NCI-H2227 treated with DMSO at 0.1 percent for 48 hours (cell line): ENCODE measurements at regions not wholly inside any gene's neighbourhood (a gene's known extent, or its start where the extent isn't known, plus 50 kb on each side); places are given as distances from the start of the nearest gene placed in this dataset.
"Not testable (repeated sequence)": the region's sequence is repeated elsewhere in the genome, so short reads cannot be mapped to it uniquely, and the experiment has no call there.

ENCODE experiments used
- DNase-seq: peaks from one replicate; lab custom pipeline; 2025; lab: John Stamatoyannopoulos, UW

DNA sequence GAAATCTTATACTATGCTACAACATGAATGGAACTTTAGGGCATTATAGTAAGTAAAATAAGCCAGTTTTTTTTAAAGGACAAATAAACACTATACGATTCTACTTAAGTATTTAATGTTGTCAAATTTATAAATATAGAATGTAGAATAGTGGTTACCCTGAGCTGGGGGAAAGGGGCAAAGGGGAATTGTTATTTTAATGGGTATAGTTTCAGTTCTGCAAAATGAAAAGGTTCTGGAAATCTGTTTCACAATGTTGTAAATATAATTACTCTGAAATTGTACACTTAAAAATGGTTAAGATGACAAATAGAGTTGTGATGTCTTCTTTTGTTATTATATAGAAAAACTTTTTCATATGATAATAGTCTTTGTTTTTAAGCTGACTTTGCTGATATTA is 366.3 kb downstream of the MRPL39 start:
- no peak for DNase-seq

- DNase-seq, result no peak
Measured at GRCh38 chr21:25234857-25235801, 372.2 kb downstream of the MRPL39 start.

GRCh38 chr21:25220954-25221353 is 386.3 kb downstream of the MRPL39 start:
- no peak for DNase-seq

DNA sequence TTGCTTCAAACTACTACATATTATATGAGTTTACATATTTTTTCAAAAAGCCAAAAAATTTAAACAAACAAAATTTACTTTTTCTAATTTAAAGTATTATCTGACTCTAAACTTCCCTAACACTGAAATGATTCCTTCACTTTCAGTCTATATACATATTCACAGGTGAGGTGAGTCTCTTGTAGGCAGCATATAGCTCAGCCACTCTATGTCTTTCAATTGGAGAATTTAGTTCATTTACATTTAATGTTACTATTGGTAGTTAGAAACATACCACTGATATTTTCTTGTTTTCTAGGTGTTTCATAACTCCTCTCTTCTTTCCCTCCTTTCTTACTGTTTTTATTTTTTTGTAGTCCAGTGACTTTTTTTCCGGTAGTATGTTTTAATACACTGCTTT is 387.1 kb downstream of the MRPL39 start:
- DNase-seq, result no peak

GRCh38 chr21:25215698-25216384 is 391.4 kb downstream of the MRPL39 start:
- DNase-seq, result no peak

DNA sequence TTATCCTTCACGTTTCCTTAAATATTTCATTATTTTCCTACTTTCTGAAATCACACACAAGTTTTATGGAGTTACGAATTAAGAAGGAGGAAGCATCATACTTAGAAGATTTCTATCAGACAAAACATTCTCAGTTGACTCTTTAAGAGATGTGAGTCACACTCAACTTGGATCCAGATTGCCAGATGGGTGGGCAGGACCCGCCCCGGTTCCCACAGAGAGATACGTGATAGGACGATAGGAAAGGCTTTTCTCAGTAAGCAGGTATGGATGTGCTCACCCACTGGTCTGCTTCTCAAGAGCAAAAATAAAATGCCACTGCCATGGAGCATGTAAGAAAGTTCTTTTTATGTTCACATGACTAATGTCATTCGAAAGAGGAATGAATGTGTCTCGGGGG is 392.6 kb downstream of the MRPL39 start:
- DNase-seq, result no peak

DNA sequence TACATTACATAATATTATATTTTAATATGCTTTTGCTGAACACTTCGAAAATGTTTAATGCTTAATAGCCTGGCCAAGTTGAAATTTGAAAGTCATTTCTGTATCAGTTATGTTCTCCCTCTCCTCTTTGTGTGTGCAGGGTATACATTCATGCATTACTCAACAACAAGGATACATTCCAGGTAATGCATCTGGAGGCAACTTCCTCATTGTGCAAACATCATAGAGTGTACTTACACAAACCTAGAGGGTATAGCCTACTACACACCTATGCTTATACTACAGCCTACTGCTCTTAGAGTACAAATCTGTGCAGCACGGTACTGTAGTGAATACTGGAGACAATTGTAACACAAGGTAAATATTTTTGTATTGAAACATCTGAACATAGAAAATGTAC is 407.3 kb downstream of the MRPL39 start:
- no peak for DNase-seq

DNA sequence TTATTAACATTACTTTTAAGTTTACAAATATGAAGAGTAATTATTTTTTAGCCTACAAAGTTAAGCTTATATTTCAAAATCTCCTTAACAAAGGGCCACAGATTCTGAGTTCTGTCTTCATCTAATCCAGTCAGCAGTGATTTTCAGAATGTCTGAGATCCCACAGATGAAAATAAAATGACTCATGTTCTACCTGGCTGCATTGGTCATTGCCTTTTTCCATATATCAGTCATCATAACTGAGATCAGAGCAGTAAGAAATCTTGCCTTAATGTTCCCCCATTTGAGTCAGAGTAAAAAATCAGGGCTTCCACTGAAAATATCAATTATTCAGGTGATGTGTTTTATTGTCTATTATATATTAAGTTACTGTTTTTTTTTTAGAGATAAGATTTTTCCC is 416.1 kb downstream of the MRPL39 start:
- no peak for DNase-seq

- no peak for DNase-seq
Measured at GRCh38 chr21:25189497-25189896, 417.8 kb downstream of the MRPL39 start.

GRCh38 chr21:25188677-25189079 is 418.6 kb downstream of the MRPL39 start:
- DNase-seq, result no peak

DNA sequence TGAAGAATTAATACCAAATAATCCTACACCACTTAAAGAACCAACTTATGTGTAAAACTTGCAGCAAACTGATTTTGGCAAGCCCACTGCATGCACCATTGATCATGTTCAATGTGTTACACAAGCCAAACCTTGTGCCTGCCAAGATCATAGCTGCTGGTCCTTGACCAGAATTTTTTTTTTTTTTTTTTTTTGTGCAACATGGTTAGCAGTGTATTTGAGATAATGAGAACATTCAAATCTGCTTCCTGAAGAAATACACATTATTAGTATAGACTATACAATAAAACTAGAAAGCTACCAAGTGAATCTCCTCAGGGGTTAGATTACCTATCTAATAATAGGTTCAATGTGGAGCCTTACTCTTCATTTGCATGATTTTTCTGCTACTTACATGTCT is 421.0 kb downstream of the MRPL39 start:
- DNase-seq, result no peak

DNA sequence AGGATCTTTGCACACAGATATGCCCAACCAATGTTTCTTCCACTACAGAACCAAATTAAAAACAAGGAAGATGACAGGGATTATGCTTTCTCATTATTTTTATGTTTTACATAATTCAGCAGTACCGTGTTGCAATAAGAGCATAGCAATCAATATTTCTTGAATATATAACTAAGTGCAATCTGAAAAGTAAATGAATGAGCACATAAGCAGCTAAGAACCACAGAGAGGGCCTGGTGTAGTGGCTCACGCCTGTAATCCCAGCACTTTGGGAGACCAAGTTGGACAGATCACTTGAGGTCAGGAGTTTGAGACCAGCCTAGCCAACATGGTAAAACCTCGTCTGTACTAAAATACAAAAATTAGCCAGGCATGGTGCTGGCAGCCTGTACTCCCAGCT is 423.7 kb downstream of the MRPL39 start:
- no peak for DNase-seq

DNA sequence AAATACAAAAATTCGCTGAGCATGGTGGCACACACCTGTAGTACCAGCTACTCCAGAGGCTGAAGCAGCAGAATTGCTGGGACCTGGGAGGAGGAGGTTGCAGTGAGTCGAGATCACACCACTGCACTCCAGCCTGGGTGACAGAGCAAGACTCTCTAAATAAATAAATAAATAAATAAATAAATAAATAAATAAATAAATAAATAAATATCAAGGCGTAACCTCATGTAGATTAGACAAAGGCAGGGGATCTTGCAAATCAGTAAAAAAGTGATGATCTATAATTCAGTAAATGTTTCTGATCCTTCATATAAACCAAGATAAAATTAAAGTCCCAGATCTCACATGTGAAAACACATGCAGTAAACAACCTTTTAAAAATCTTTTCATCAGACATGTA is 425.6 kb downstream of the MRPL39 start:
- not testable (repeated sequence) for DNase-seq

GRCh38 chr21:25179116-25179515 is 428.2 kb downstream of the MRPL39 start:
- no peak for DNase-seq

DNA sequence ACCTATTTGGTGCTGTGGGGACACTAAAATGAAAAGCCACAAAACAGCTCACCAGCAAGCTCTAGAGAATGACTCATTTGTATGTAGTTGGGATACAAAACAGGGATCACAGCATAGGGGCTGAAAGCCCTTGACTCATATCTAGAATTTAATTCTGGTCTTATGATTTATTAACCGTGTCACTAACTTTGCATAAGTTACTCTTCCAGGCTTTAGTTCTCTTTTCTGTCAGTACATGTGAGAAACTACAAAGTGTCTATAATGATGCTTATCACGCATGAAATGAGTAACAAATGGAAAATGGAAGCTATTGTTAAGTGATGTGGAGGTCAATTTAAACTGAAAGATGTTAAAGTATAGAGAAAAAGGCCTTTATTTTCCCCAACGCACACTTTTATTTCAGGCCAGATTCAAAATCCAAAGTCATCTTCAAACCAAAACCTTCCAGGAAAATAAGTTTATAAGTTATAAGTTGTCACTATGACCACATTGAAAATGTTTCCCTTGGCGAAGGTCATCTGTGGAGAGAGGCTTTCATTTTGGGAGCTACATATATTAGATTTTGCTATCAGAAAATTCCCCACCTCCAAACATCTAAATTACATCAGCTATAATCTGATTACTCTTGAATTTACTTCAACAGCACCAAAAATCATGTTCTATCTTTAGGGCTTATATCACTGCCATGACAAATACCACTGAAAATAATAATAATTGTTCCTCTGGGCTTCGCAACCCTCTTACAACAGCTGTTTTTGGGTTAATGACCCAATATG is 430.5 kb downstream of the MRPL39 start:
- DNase-seq, result no peak

DNA sequence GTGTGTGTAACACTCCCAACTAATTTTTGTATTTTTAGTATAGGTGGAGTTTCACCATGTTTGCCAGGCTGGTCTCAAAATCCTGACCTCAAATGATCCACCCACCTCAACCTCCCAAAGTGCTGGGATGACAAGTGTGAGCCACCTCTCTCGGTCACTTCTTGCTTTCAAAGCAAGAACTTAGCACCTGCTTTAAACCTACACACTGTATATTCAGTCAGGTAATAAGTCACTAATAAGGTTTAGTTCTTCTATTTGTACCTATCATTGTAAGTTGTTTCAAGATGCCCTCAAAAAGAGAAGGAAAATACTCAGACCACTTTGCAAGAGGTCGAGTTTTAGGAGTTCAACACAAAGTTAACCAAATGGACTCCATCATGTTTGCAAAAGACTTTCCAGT is 431.3 kb downstream of the MRPL39 start:
- no peak for DNase-seq

DNA sequence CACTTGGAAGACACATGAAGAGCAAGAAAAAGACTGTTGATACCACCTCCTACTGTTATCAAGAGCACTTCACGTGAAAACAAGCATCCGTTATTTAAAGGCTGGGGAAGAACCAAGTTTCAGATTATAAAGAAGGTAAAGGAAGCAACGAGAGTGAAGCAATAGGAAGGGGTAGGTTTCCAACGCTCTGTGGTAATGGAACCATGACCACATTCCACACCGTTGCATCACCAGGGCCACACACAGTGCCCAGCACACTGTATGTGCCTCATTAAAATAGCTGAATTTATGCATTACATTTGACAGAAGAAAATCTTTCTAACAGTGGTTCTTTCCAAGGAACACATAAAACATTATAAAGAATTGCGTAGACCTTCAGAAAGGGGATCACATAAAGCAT is 435.8 kb downstream of the MRPL39 start:
- DNase-seq, result no peak

- no peak for DNase-seq
Measured at GRCh38 chr21:25170681-25171080, 436.6 kb downstream of the MRPL39 start.

DNA sequence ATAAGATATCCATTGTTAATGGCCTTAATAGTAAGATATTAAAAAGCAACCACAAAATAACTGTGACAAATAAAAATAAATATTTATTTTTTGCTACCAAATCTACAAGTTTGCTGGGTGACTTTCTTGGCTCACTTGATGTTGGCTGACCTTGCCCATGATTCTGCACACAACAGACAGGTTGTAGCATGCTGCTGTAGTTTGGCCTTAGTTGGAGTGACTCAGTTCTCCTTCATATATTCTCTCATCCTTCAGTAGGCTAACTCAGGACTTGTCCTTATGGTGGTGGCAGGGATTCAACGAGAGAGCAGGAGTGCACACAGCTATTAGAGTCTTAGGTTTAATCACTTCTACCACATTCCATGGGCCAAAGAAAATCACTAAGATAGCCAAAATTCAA is 437.9 kb downstream of the MRPL39 start:
- DNase-seq, result no peak

GRCh38 chr21:25166904-25167303 is 440.4 kb downstream of the MRPL39 start:
- DNase-seq, result not testable (repeated sequence)

GRCh38 chr21:25161571-25161970 is 445.7 kb downstream of the MRPL39 start:
- DNase-seq, result no peak

DNA sequence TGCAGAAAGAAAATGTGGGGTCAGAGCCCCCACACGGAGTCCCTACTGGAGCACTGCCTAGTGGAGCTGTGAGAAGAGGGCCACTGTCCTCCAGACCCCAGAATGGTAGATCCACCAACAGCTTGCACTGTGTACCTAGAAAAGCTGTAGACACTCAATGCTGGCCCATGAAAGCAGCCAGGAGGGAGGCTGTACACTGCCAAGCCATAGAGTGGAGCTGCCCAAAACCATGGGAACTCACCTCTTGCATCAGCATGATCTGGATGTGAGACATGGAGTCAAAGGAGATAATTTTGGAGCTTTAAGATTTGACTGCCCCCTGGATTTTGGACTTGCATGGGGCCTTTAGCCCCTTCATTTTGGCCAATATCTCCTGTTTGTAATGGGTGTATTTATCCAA is 452.3 kb downstream of the MRPL39 start:
- not testable (repeated sequence) for DNase-seq

DNA sequence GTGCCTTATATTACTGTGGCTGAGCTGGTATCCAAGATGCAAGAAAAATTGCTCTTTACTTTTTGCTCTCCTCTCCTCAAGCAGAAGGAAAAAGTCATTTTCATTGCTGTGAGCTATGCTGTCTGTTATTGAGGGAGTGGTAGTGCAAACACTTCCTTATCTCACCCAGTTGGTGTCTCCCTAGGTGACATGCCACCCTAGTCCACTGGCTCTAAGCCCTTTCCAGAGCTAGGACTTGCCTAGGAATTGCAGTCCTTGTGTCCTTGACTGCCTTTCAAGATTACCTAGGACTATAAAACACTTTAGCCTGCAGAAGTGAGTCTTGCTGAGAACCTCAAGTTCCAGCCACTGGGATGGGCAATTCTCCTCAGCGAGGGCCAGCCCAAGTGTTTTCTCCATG is 458.3 kb downstream of the MRPL39 start:
- no peak for DNase-seq
